Suprapubic skin (tissue), 4 donors: ENCODE measurements at regions not wholly inside any gene's neighbourhood (a gene's known extent, or its start where the extent isn't known, plus 50 kb on each side); places are given as distances from the start of the nearest gene placed in this dataset.

Experiments
- DNase-seq, 2 donors: peaks; one replicate each; pipeline ENCODE4 v3.0.0-alpha.2; 2019; ENCODE audit warnings: low spot score in 2 of 2
- H3K27ac ChIP-seq: fragments of 200-600 bp; sonication (generic); one replicate; pipeline ENCODE4 v1.5.1; 2019
- H3K27me3 ChIP-seq: fragments of 200-600 bp; sonication (generic); one replicate; pipeline ENCODE4 v1.5.1; 2019
- H3K36me3 ChIP-seq: fragments of 200-600 bp; sonication (generic); one replicate; pipeline ENCODE4 v1.5.1; 2019
- H3K4me1 ChIP-seq: fragments of 200-600 bp; sonication (generic); one replicate; pipeline ENCODE4 v1.5.1; 2019
- H3K4me3 ChIP-seq: fragments of 200-600 bp; sonication (generic); one replicate; pipeline ENCODE4 v1.5.1; 2019; ENCODE audit warnings: mild to moderate bottlenecking
- H3K9me3 ChIP-seq: fragments of 200-600 bp; sonication (generic); one replicate; pipeline ENCODE4 v1.5.1; 2019
- CTCF ChIP-seq, 2 donors: fragments of 200-600 bp in 1 of 2; fragments of 450-650 bp in 1 of 2; sonication (generic) in 1 of 2; IDR thresholded peaks; one replicate each; pipeline ENCODE4 v1.5.1; 2016 to 2019; ENCODE audit warnings: antibody characterized with exemption in 2 of 2, mild to moderate bottlenecking in 1 of 2, moderate library complexity in 1 of 2
- EP300 ChIP-seq: sonication (generic); formaldehyde crosslinking; IDR thresholded peaks from one replicate; pipeline ENCODE4 v1.6.1; 2017; ENCODE audit warnings: antibody characterized with exemption
- POLR2A ChIP-seq, 2 donors: fragments of 450-650 bp; IDR thresholded peaks; one replicate each; pipeline ENCODE4 v1.6.1; 2017; ENCODE audit warnings: antibody characterized with exemption in 2 of 2, mild to moderate bottlenecking in 2 of 2, moderate library complexity in 2 of 2
- POLR2AphosphoS5 ChIP-seq, 3 donors: sonication (generic); formaldehyde crosslinking; IDR thresholded peaks; one replicate each; pipeline ENCODE4 v1.6.1; 2017; ENCODE audit warnings: antibody characterized with exemption in 3 of 3
- WGBS: methylation state at CpG from one replicate; pipeline ENCODE4 v1.1.5; 2018; 5-methylcytosine and 5-hydroxymethylcytosine counted together

- TF ChIP-seq POLR2AphosphoS5 (IDR thresholded peaks at IDR 0.05), result no peak
- Histone ChIP-seq H3K4me3 (no peak overlapping the region), H3K4me1 (no peaks in the 10 kb centered on the region), H3K27ac (no peak overlapping the region), H3K9me3 (no peaks in the 10 kb centered on the region), H3K36me3 (no peaks in the 10 kb centered on the region), H3K27me3 (no peaks in the 10 kb centered on the region)
- DNase-seq, result no peak
Observed at GRCh38 chr10:85528318-85528652, 838.3 kb downstream of the GRID1 start.

GRCh38 chr10:85531706-85532105, 834.9 kb downstream of the GRID1 start:
- WGBS, result 47% methylated on average over 3 of the region's 3 CpGs
- Histone ChIP-seq H3K36me3 (no peaks in the 10 kb centered on the region), H3K9me3 (no peaks in the 10 kb centered on the region), H3K27ac (no peak overlapping the region), H3K4me1 (no peaks in the 10 kb centered on the region), H3K27me3 (no peaks in the 10 kb centered on the region), H3K4me3 (no peak overlapping the region)
- no peak for DNase-seq
- TF ChIP-seq POLR2A (IDR thresholded peaks at IDR 0.05) (no peak), EP300 (no peak), CTCF (IDR thresholded peaks at IDR 0.05) (no peak), POLR2AphosphoS5 (IDR thresholded peaks at IDR 0.05) (no peak)

- DNase-seq, result no peak
- no peak for TF ChIP-seq CTCF (IDR thresholded peaks at IDR 0.05)
- no peak for TF ChIP-seq POLR2A (IDR thresholded peaks at IDR 0.05)
- no peak for TF ChIP-seq POLR2AphosphoS5 (IDR thresholded peaks at IDR 0.05)
- no peak for TF ChIP-seq EP300
- no peaks in the 10 kb centered on the region for H3K9me3 ChIP-seq
- H3K27ac ChIP-seq, result no peak overlapping the region
- H3K36me3 ChIP-seq, result no peaks in the 10 kb centered on the region
- no peaks in the 10 kb centered on the region for H3K4me1 ChIP-seq
- no peaks in the 10 kb centered on the region for H3K27me3 ChIP-seq
- no peak overlapping the region for H3K4me3 ChIP-seq
Observed at GRCh38 chr10:85532773-85533172, 833.8 kb downstream of the GRID1 start.

- Histone ChIP-seq H3K4me1 (no peaks in the 10 kb centered on the region), H3K9me3 (no peaks in the 10 kb centered on the region), H3K36me3 (no peaks in the 10 kb centered on the region), H3K27ac (no peak overlapping the region), H3K27me3 (no peaks in the 10 kb centered on the region), H3K4me3 (no peak overlapping the region)
- TF ChIP-seq EP300, result no peak
- TF ChIP-seq CTCF (IDR thresholded peaks at IDR 0.05), result no peak
- TF ChIP-seq POLR2A (IDR thresholded peaks at IDR 0.05), result no peak
- no peak for TF ChIP-seq POLR2AphosphoS5 (IDR thresholded peaks at IDR 0.05)
- DNase-seq, result no peak
Observed at GRCh38 chr10:85535926-85536325, 830.7 kb downstream of the GRID1 start.

GRCh38 chr10:85537561-85537960, 829.0 kb downstream of the GRID1 start:
- TF ChIP-seq EP300 (no peak), CTCF (IDR thresholded peaks at IDR 0.05) (no peak), POLR2AphosphoS5 (IDR thresholded peaks at IDR 0.05) (no peak), POLR2A (IDR thresholded peaks at IDR 0.05) (no peak)
- no peaks in the 10 kb centered on the region for H3K36me3 ChIP-seq
- H3K27me3 ChIP-seq, result no peaks in the 10 kb centered on the region
- no peak for DNase-seq
- no peak overlapping the region for H3K27ac ChIP-seq
- no peaks in the 10 kb centered on the region for H3K9me3 ChIP-seq
- peaks cover 2% of the 10 kb centered on the region for H3K4me1 ChIP-seq
- no peak overlapping the region for H3K4me3 ChIP-seq

- H3K27me3 ChIP-seq, result no peaks in the 10 kb centered on the region
- no peak for DNase-seq
- no peak for TF ChIP-seq EP300
- TF ChIP-seq CTCF (IDR thresholded peaks at IDR 0.05), result no peak
- no peak for TF ChIP-seq POLR2AphosphoS5 (IDR thresholded peaks at IDR 0.05)
- no peak for TF ChIP-seq POLR2A (IDR thresholded peaks at IDR 0.05)
- no peak overlapping the region for H3K27ac ChIP-seq
- H3K4me3 ChIP-seq, result no peak overlapping the region
- 88% methylated on average over 3 of the region's 3 CpGs for WGBS
- no peaks in the 10 kb centered on the region for H3K36me3 ChIP-seq
- H3K4me1 ChIP-seq, result peaks cover 6% of the 10 kb centered on the region
- no peaks in the 10 kb centered on the region for H3K9me3 ChIP-seq
Observed at GRCh38 chr10:85538601-85539000, 828.0 kb downstream of the GRID1 start.
